ENCODE measurements at regions not wholly inside any gene's neighbourhood (a gene's known extent, or its start where the extent isn't known, plus 50 kb on each side); places are given as distances from the start of the nearest gene placed in this dataset.
"Not testable (repeated sequence)": the region's sequence is repeated elsewhere in the genome, so short reads cannot be mapped to it uniquely, and the experiment has no call there.

DNA sequence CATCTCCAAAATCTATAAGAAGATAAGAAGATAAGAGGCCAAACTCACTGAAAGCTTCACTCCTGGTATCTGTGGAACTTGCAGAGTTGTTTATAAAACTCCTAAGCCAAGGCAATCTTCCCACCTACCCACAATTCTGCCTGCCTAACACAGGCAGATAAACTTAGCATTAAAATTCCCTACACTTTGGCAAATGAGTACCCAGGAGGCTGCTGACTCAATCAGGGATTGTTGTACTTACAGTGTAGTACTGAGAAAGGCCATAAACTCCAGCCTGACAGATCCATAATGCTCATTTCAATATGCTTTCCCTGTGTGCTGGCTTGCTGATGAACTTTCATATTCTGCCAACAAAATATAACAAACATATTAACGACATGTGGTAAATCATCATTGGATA is 725.2 kb downstream of the BRINP1 start:
- DNase-seq (ENCODE audit: low read depth in 3 of 3) = no peak

DNA sequence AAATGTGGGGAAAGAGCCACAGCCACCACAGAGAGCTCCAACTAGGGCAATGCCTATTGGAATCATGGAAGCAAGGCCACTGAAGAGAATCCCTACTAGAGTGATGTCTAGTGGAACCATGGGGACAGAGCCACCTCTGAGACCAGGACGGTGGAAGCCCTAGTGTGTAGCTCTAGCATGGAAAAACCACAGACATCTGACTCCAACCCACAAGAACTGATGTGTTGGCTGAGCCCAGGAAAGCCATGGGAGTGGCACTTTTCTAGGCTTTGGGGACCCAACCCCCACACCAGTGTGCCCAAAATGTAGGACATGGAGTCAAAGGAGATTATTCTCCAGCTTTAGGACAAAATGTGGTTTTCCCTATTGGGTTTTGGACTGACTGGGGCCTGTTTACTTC is 721.9 kb downstream of the BRINP1 start:
- DNase-seq (ENCODE audit: low read depth in 3 of 3) = no peak

DNA sequence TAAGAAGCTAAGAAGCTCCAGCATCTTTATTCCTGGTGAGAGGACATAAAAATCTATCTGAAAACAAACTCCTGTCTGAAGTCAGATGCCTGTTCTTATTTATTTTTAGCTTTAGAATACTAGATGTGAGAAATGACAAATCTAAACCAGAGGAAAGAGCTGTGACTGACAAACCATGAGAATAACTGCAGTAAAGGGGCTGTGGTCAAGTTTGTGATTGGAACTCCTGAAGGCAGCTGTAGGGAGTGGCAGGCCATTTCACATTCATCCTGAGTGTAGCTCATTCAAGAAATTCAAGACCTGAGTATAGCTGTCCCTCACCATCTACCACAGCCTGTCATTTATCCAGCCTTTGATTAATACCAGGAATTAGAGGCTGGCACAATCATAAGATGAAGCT is 718.8 kb downstream of the BRINP1 start:
- no peak for DNase-seq (ENCODE audit: low read depth in 3 of 3)

- DNase-seq (ENCODE audit: low read depth in 3 of 3) = no peak
Measured at GRCh38 chr9:118651511-118651910, 717.7 kb downstream of the BRINP1 start.

DNA sequence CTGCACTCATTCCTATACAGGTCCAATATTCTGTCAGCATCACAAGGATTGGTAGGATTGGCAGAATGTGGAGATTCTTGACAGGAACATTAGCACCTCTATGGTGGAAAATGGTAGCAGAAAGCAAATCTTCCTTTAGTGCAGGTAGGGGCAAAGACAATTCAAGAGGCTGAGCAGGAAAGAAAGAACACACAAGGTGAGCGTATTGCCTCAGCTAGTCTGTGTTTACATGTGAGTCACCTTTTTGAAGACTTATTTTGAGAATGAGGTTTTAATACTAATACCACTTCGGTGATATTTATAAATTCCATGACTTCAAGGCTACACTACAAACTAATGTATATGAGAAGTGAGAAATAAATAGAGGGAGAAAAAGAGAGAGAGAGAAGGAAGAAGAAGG is 717.0 kb downstream of the BRINP1 start:
- DNase-seq (ENCODE audit: low read depth in 3 of 3) = no peak

- DNase-seq (ENCODE audit: low read depth in 3 of 3) = no peak
Measured at GRCh38 chr9:118652912-118653311, 716.3 kb downstream of the BRINP1 start.

DNA sequence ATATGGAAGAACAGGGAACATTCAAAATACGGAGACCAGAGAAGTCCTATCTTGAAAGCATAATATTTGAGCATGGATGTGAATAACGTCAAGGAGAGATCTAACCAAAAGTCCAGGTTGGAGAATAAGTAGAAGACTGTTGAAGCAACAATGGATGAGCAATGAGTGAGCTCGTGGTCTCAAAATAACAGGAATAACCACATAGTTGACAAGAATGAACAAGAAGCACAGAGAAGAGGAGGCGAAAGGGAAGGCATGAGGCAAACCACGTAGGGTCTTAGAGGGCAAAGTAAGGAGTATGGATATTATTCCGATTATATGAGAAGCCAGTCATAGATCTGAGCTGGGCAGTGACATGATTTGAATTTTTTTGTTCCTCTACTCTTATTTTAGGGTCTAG is 710.2 kb downstream of the BRINP1 start:
- no peak for DNase-seq (ENCODE audit: low read depth in 3 of 3)

DNA sequence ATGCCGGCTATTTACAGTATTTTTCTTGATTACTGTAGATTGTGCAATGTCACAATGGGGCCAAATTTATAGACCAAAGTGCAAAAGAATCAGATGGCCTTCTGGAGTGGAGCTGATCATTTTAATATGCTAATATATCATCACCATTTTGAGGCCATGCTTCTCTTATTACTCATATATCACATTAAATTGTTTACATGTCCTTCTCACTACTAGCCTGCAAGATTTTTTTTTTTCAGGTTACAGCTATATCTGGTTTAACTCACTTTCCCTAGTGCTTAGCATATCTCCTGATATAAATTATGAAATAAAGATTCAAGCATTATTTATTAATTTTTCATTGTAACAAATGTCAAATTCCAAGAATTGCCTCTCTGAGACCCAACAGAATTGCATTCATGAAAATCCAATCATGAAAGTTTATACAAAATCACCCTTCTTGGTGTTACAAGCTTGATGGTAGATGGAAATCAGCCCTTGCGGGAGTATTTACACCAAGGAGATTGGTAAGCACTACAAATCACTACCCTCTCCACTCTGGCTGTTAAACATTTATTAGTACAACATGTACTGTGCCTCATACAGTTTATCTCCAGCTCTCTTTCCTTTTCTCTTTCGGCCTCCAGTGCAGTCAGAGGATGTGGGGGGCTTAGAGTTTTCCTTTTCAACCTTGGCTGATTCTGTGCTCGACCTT is 703.9 kb downstream of the BRINP1 start:
- no peak for DNase-seq (ENCODE audit: low read depth in 3 of 3)

GRCh38 chr9:118670011-118670953 is 699.0 kb downstream of the BRINP1 start:
- DNase-seq (ENCODE audit: low read depth in 3 of 3) = no peak

- DNase-seq (ENCODE audit: low read depth in 3 of 3) = no peak
Measured at GRCh38 chr9:118674942-118675341, 694.3 kb downstream of the BRINP1 start.

- DNase-seq (ENCODE audit: low read depth in 3 of 3) = not testable (repeated sequence)
Measured at GRCh38 chr9:118677936-118678653, 691.1 kb downstream of the BRINP1 start.

DNA sequence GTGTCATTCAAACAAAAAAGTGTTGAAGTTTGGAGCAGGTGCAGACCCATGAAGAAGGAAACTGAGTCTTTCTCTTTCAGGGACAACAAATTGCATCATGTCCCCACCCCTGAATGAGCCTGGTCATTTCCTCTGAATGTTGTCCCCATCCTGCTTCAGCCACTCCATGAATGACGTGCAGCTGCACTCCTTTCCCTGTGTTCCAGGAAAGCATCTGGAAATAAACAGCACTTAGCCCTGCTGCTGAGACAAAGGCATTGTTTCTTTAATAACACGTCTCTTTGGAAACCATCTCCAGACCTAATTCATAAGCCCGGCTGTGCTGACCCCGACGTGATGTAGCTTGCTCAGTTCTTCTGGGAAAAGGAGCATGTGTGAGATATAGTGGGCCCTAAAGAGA is 682.3 kb downstream of the BRINP1 start:
- DNase-seq (ENCODE audit: low read depth in 3 of 3) = no peak

GRCh38 chr9:118689280-118689679 is 680.0 kb downstream of the BRINP1 start:
- DNase-seq (ENCODE audit: low read depth in 3 of 3) = no peak

GRCh38 chr9:118692613-118693012 is 676.6 kb downstream of the BRINP1 start:
- no peak for DNase-seq (ENCODE audit: low read depth in 3 of 3)

DNA sequence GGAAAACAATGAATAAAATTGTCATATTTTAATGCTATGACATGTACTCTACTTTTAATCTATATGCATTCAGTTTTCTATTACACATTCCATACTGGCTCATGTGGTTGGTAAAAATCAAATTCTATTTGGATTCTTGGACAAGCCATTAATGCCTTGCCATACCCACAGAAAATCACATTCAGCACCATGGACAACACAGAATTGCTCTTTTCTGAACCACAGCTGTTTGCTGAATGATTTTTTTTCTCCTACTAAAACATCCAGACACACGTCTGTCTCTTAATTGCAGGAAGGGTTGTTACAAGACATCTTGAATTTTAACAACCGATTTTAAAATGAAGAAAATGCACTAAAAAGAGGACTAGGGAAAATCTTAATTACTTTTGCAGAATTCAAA is 675.6 kb downstream of the BRINP1 start:
- DNase-seq (ENCODE audit: low read depth in 3 of 3) = no peak

DNA sequence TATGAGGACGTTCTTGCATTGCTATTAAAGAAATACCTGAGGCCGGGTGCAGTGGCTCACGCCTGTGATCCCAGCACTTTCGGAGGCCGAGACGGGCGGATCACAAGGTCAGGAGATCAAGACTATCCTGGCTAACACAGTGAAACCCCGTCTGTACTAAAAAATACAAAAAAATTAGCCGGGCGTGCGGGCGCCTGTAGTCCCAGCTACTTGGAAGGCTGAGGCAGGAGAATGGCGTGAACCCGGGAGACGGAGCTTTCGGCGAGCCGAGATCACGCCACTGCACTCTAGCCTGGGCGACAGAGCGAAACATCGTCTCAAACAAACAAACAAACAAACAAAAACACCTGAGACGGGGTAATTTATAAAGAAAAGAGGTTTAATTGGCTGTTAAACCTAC is 674.0 kb downstream of the BRINP1 start:
- DNase-seq (ENCODE audit: low read depth in 3 of 3) = not testable (repeated sequence)

DNA sequence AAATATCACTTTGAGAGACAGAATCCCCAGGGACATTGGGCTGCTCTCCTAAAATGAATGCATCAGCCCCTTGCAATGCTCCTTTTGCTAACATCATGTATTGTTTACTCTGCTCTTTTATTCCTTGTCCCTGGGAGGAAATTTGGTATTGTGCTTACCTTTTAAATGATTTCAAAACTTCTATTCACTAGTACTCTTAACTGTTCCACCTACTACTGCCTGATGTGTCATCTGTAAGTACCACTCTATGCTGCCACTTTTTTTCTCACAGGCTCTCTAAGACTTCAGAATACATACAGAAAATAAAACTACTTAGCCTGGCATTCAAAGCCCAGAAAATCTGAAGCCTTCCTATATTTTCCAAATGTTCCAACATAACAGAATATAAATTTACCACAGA is 667.2 kb downstream of the BRINP1 start:
- no peak for DNase-seq (ENCODE audit: low read depth in 3 of 3)

DNA sequence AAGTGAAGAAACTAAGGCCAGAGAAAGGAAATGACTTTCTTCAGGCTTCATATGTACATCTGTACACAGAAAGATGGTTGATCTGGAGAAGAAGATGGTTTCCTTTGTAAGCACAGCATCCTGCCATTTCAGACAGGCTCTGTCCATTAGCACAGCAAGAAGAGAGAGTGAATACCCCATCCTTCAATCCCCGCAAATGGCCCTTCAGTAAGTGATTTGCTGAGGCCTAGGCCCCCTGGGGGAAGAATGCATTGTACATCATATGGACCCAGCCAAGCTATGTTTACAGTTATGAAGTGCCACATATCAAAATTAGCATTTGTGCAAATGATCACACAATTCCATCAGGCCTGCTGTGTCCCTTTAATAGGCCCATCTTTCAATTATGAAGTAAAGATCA is 657.4 kb downstream of the BRINP1 start:
- DNase-seq (ENCODE audit: low read depth in 3 of 3) = no peak

- DNase-seq (ENCODE audit: low read depth in 3 of 3) = no peak
Measured at GRCh38 chr9:118721276-118721675, 648.0 kb downstream of the BRINP1 start.

- DNase-seq (ENCODE audit: low read depth in 3 of 3) = no peak
Measured at GRCh38 chr9:118721923-118722322, 647.3 kb downstream of the BRINP1 start.

DNA sequence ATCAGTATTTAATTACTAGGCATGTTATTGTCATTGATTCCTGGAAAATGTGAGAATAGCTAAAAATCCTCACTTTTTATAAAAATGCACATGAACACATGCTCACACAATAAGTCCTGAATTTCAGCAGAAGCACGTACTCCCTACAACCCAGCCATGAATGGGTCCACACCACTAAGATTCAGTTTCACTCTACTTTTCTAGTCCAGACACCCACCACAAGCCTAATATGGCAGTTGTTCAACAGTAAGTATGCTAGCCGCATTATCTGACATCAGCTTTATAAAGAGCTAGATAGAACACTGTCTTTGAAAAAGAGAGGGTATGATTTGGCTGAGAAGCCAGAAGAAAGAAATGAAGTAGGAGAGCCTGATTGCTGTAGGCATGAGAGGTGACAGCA is 639.3 kb downstream of the BRINP1 start:
- no peak for DNase-seq (ENCODE audit: low read depth in 3 of 3)

GRCh38 chr9:118732998-118733397 is 636.2 kb downstream of the BRINP1 start:
- DNase-seq (ENCODE audit: low read depth in 3 of 3) = no peak
